GM13977 (cell line): ENCODE measurements at regions not wholly inside any gene's neighbourhood (a gene's known extent, or its start where the extent isn't known, plus 50 kb on each side); places are given as distances from the start of the nearest gene placed in this dataset.

Experiments
- DNase-seq: peaks from one replicate; pipeline ENCODE4 v3.0.0; 2012; ENCODE audit warnings: low spot score
- in situ Hi-C: fragments of 300-500 bp; cut with MboI; formaldehyde crosslinking; loops from one replicate; pipeline ENCODE4 v1.12.0; 2022; ENCODE audit warnings: low sequenced_read_pairs, low pct_unique_long_range_greater_than_20kb, mixed read lengths, inconsistent platforms; ENCODE audit not compliant: unreplicated experiment
- TF ChIP-seq, protein P1 (sequence below): IDR thresholded peaks from 2 replicates; pipeline ENCODE4 v1.5.1; 2012; ENCODE audit warnings: mild to moderate bottlenecking, control low read depth; ENCODE audit not compliant: insufficient read depth; ENCODE audit errors: extremely low read depth, missing control alignments

DNA sequence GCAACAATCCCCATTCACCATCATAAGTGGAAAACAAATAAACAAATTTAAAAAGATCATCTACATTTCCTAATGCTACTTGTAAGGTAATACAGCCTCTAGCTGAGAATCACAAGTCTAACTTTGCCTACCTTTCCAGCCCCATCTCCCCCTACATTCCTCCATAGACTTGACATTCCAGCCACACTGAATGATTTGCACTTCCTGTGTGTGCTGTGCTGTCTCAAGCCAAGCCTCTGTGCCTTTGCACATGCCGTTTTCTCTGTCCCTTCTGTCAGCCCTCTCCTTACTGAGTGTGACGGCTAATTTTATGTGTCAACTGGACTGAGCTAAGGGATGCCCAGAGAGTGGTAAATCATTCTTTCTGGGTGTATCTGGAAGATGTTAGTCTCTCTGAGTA is 82.4 kb upstream of the MBIP start:
- TF ChIP-seq, protein P1, sequence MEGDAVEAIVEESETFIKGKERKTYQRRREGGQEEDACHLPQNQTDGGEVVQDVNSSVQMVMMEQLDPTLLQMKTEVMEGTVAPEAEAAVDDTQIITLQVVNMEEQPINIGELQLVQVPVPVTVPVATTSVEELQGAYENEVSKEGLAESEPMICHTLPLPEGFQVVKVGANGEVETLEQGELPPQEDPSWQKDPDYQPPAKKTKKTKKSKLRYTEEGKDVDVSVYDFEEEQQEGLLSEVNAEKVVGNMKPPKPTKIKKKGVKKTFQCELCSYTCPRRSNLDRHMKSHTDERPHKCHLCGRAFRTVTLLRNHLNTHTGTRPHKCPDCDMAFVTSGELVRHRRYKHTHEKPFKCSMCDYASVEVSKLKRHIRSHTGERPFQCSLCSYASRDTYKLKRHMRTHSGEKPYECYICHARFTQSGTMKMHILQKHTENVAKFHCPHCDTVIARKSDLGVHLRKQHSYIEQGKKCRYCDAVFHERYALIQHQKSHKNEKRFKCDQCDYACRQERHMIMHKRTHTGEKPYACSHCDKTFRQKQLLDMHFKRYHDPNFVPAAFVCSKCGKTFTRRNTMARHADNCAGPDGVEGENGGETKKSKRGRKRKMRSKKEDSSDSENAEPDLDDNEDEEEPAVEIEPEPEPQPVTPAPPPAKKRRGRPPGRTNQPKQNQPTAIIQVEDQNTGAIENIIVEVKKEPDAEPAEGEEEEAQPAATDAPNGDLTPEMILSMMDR, result no peak
- in situ Hi-C loops, result no loop called here
- DNase-seq, result no peak

DNA sequence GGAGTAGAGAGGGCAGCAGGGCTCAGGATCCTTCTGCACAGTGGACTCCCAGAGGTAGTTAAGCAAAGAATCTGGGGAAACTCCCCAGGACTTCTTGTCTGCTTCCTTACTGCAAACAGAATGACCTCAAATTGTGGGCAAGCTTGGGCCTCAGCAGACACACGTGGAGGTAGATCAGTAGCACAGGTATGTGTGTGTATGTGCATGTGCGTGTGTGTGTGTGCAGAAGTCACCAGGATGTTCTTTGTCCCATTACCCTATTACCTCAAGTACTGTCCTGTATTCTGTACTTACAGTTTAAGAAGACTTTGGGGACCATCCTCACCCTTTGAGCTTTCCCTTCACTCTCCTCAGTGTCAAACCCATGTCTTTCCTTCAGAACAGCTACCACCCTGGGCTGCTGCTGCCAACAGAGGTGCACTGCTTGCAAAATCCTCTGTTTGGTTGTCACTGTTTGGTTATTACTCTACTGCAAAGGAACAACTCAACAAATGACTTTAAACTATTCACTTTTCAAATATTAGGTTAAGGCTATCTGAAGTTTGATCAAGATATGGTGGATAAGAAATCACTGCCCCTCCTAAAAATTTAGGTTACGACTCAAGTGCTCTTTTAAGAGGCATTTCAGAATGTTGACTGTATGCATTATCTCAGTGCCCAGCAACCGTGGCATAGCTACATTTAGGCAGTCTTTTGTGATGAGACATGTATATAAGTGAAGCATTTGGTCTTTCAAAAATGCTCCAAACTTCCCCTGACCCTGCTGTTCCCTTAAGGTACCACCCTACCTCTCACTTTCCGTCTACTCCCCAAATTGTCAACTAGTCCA is 78.2 kb upstream of the MBIP start:
- TF ChIP-seq, protein P1, result no peak
- in situ Hi-C loops, result no loop called here
- no peak for DNase-seq

DNA sequence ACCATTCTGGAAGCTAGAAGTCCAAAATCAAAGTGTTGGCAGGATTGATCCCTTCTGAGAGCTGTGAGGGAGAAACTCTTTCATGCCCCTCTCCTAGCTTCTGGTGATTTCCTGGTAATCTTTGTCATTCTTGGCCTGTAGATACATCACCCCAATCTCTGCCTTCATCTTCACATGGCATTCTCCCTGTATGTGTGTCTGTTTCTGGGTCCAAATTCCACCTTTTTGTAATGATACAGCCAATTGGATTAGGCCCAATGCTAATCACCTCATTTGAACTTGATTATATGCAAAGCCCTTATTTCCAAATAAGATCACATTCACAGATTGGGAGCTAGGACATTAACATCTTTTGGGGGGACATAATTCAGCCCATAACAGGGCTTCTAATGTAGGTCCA is 76.9 kb upstream of the MBIP start:
- in situ Hi-C loops, result no loop called here
- no peak for DNase-seq
- TF ChIP-seq, protein P1, result no peak

DNA sequence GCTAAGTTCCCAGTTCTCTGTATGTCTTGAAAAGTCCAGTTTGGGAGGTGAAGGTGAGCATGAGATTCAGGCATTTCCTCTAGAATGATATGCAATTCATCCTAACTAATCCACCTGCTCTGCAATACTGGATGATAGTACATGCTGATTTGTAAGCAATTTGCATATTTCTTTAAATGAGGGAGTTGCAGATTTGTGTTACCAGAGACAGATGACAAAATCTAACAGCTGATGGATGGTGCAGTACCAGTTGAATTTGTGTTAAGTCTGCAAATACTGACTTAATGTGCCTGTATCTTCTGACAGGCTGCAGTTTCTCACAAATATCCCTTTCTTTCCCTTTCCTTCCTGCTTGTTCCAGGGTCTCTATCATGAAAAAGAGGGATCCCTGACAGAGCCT is 76.4 kb upstream of the MBIP start:
- TF ChIP-seq, protein P1, result no peak
- DNase-seq, result no peak
- in situ Hi-C loops, result no loop called here

DNA sequence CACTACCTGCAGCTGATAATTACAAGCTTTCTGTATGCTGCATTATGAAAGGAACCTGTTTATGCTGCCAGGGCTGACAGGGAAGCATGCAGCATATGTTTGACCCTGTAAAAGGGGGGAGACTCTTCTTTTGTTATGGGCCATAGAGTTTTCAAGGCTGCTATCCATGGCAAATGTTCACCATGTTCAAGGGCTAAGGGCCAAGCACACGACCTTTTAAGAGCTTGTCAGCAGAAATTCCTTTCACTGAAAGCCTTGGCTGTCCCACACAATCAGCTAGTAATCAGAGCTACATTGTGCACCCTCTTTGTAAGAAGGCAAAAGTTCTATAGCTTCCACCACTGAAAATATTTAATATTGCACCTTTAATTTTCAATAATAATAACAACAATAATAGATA is 74.2 kb upstream of the MBIP start:
- TF ChIP-seq, protein P1, result no peak
- DNase-seq, result no peak
- in situ Hi-C loops, result no loop called here

DNA sequence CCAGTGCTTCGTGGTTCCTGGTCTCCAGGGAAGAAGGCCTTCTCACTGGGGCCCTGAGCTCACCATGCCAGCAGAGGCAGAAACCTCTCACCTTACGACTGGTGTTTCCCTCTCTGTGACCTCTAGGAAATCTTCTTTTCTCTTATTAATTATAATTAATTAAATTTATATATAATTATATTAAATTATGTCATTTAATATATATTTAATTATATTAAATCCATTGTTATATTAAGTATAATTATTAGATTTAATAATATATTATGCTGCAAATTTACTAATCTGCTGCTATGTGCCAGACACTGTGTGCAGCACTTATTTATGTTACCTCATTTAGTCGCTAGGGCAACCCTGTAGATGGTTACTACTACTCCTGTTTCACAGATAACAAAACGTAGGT is 70.3 kb upstream of the MBIP start:
- no peak for DNase-seq

More for the DNA sequence above, 70.3 kb upstream of the MBIP start:
- TF ChIP-seq, protein P1, result no peak
- in situ Hi-C loops, result no loop called here
